ENCODE measurements at regions not wholly inside any gene's neighbourhood (a gene's known extent, or its start where the extent isn't known, plus 50 kb on each side); places are given as distances from the start of the nearest gene placed in this dataset.

GRCh38 chr18:60554967-60555366 is 182.4 kb upstream of the MC4R start:
- no peak for DNase-seq (ENCODE audit: low spot score)

- DNase-seq (ENCODE audit: low spot score), result no peak
Observed at GRCh38 chr18:60555625-60556024, 183.1 kb upstream of the MC4R start.

- no peak for DNase-seq (ENCODE audit: low spot score)
Observed at GRCh38 chr18:60556326-60556725, 183.8 kb upstream of the MC4R start.

DNA sequence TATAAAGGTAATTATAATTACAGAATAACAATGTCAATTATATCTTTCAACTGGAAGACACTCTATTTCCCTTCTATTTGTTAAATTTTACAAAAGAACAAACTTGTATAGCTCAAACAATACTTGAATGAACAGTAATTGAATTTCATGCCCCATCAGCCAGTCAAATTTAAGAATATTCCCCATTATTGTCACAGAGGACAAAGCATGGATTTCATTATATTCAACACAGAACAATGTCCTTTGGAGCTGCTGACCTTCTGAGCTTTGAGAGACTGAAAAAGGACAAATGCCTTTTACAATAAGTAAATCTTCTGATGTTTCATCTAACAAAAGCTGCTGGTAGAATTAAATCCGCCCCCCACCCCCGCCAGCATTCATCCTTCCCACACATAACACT is 187.5 kb upstream of the MC4R start:
- DNase-seq (ENCODE audit: low spot score), result peak; percentile 54

DNA sequence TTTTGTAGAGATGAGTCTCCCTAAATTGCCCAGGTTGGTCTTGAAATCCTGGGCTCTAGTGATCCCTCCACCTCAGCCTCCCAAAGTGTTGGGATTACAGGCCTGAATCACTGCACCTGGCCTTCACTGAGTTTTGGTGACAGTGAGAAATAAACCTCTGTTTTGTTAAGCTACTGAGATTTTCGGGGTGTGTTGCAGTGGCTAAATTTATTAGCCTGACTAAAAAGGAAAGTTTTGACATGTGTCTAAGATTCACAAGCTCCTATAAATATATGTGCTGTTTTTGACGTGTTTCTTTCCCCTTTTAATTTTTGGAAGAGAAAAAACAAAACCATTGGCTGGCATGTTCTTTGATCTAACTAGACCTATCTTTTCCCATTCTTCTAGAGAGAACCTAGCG is 190.5 kb upstream of the MC4R start:
- no peak for DNase-seq (ENCODE audit: low spot score)

DNA sequence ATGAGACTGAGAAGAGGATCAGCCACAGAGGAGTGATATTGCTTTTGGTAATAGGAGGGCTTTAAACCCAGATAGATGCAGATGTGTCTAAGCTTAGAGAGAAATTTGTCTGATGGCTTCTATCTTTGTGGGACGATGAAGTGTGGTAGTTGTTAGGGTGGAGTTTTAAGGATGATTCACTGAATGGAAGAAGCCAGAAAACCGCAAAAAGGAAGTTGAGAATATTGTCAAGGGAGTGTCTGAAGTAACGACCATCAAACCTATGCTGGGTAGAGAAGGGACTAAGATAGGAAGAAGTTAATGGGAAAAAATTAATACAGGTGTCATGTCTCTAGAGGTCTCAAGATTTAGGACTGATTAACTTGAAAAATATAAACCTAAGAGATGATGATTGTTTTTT is 195.6 kb upstream of the MC4R start:
- no peak for DNase-seq (ENCODE audit: low spot score)

- DNase-seq (ENCODE audit: low spot score), result no peak
Observed at GRCh38 chr18:60570172-60570571, 197.6 kb upstream of the MC4R start.

DNA sequence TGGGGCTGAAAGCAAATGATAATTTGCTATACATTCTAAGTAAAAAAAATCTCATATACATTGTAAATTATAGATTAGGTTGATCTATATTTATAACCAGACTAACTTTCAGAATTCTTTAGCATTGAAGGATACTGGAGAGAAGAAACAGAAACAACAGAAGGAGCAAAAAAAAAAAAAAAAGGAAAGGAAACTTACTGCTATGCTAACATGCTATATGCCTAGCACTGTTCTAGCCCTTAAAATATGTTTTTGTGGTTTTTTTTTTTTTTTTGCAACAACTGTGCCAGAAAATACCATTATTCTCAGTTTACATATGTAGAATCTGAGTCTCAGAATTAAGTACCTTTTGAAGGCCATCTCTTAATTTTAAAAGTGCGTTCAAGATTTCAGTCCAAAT is 204.9 kb upstream of the MC4R start:
- DNase-seq (ENCODE audit: low spot score), result no peak

GRCh38 chr18:60585670-60586069 is 213.1 kb upstream of the MC4R start:
- no peak for DNase-seq (ENCODE audit: low spot score)

- DNase-seq (ENCODE audit: low spot score), result no peak
Observed at GRCh38 chr18:60593249-60593648, 220.7 kb upstream of the MC4R start.

GRCh38 chr18:60596928-60597327 is 224.4 kb upstream of the MC4R start:
- no peak for DNase-seq (ENCODE audit: low spot score)

DNA sequence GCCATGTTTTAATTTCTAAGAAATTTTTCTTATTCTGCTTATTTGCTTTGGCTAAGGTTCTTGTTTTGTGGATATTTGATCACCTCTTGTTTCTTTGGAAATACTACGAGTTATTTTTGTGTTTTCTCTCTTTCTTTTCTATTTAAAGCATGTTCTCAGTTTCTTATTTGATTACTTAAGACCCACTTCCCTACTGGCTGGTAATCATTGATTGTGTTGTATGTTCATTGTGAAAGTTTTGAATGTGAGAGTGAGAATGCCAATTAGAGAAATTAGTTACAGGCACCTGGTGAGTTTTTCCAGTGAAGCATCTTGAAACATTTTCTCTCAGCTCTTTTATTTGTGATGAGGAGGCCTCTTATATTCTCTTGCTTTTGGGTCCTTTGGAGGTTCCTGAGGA is 226.7 kb upstream of the MC4R start:
- DNase-seq (ENCODE audit: low spot score), result no peak

DNA sequence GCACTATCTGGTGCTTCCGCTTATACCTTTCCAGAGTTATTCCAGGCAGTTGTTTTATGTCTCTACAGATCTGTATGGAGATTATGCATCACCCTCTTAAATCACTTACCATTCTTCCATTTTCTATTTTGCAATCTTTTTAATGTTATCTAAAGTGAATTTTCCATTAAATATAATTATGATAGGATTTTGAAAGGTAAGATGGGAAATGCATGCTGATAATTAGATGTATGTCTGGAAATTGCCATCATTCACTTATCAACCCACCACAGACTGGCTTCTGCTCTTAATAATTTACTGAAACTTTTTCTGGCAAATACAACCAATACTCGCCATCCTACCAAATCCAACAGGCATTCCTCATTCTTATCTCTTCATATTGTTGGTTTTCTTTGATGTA is 227.4 kb upstream of the MC4R start:
- no peak for DNase-seq (ENCODE audit: low spot score)

DNA sequence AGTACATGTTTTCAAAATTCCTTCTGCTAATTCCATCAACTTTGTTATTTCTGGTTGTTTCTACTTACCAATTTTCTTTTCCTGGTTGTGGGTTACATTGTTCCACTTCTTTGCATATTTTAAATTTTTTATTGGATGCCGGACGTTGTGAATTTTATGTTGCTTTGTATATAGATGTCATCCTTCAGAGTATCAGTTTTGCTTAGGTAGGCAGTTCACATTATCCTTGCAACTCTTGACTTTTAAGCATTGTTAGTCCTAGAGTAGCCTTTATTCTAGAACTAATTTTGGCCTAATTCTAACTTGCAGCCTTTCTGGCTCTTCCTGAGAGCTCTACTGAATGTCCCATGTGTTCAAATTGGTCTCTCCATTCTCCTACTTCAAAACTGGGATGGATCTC is 228.7 kb upstream of the MC4R start:
- no peak for DNase-seq (ENCODE audit: low spot score)

DNA sequence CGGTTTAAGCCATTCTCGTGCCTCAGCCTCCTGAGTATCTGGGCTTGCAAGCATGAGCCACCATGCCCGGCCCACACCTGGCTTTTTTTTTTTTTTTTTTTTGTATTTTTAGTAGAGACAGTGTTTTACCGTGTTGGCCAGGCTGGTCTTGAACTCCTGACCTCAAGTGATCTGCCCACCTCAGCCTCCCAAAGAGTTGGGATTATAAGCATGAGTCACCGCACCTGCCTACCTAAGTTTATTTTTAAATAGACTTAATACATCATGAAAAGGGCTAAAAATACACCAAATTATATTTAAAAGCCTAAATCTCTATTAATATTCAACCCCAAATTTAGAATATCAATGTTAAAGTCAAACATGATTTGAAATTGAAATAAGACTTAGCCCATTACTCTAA is 250.8 kb upstream of the MC4R start:
- DNase-seq (ENCODE audit: low spot score), result no peak

GRCh38 chr18:60624207-60624606 is 251.6 kb upstream of the MC4R start:
- DNase-seq (ENCODE audit: low spot score), result no peak

GRCh38 chr18:60639836-60640235 is 267.3 kb upstream of the MC4R start:
- no peak for DNase-seq (ENCODE audit: low spot score)

DNA sequence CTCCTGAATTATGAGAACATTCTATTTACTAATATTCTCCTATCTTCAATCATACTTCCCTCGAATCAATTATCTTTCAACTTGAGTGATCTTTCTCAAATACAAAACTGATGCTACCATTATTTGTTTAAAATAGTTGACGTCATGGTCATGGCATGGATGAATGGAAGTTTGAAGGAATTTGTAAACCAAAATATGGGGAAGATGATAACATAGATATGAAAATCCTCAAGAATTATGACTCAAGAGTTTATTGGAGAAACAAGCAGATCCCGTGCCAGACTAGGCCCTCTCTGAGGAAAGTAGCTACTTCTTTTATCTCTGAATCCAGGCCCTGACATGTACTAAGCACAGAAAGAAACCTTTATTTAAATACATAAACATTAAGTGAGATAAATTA is 270.4 kb upstream of the MC4R start:
- no peak for DNase-seq (ENCODE audit: low spot score)

DNA sequence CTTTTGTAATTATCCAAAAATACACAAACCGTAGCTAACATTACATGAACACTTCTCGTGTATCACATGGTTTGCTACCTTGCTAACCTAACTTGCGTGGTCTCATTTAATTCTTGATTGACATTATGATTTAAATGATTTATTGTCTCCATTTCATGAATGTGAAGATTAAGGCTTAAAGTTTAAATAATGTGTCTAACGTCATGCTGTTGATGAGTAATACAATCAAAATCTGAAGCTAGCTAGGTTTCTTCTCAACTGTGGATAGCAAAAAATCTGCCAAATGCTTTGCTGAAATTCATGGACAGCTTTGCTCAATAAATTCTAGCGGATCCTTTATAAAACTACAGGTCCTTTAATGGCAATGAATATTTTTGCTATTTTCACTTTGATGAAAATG is 274.1 kb upstream of the MC4R start:
- DNase-seq (ENCODE audit: low spot score), result no peak

DNA sequence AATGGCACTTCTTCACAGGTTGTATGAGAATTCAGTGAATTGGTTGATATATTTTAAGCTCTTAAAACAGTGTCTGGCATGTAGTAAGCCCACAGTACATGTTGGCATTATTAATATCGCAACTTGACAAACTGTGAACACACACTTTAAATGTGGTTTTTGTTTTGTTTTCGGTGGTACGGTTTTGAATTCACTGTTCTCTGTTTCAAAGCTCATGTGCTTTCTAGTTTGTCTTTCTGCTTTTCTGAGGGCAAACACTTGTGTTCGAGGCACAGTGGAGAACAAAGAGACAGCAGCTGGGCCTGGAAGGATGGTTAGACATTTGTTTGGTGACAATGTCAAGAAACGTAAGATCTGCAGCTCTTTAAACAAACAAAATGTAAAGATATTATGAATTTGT is 276.5 kb upstream of the MC4R start:
- peak; percentile 75 for DNase-seq (ENCODE audit: low spot score)

DNA sequence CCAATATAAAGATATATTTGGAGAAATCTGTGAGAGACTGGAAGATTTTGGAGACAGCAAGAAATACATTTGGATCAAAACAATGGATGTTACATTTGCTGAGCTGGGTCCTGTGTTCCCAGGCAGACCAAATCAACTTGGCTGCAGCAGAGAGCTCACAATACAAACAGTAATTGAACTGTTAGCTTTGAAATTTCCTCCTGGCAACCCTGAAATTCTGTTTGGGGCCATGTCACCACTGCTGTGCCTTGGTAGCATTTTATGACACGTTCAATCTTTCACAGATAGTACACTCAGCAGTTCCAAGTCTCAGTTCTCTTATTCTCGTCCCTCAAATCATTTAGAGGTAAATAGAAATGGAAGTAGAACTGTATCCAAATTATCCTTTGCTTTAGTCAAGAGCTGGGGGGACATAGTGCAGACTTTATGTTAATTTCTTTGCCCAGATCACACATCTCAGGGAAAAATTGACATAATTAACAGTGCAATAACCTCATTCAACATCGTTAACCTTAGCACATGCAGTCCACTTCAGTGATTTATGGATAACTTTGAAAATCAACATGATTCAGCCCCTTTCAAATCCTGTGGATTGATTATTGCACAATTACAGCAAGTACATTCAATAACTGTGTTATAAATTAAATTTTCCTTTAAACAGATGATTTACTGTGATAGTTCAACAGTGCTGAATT is 277.4 kb upstream of the MC4R start:
- peak; percentile 74 for DNase-seq (ENCODE audit: low spot score)

DNA sequence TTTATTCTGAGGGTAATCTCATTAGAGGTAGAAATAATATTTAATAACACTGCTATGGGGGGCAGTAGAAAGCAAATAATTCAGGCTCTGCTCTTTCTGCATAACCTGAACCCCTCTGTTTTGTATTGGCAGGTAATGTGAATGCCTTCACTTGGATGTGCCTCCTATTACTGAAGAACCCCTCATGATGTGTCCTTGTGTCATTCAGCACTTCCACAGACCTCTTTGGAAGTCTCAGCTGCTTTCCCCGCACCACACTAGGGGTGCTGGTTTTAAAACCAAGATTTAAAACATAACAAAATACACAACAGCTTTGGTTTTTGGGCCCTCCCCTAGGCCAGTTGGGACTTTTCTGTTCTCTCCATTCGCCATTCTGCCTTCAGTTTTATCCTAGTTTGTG is 281.7 kb upstream of the MC4R start:
- DNase-seq (ENCODE audit: low spot score), result no peak

DNA sequence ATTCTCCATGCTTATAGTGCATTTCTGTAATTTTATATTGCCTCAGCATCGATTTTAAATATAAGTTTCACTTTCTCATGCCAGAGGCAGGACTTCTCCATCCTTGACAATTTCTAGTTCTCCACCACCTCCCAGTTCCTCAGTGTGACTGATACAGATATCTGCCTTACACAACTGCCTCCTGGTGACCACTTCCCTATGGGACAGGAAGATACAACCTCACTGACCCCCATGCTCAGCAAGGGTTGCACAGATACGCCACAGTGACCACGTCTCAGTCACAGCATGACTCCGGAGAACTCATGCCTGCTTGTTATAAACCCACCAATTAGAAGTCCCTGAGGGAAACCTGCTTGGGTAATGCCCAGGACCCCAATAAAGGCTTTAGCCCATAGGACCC is 284.0 kb upstream of the MC4R start:
- DNase-seq (ENCODE audit: low spot score), result no peak

DNA sequence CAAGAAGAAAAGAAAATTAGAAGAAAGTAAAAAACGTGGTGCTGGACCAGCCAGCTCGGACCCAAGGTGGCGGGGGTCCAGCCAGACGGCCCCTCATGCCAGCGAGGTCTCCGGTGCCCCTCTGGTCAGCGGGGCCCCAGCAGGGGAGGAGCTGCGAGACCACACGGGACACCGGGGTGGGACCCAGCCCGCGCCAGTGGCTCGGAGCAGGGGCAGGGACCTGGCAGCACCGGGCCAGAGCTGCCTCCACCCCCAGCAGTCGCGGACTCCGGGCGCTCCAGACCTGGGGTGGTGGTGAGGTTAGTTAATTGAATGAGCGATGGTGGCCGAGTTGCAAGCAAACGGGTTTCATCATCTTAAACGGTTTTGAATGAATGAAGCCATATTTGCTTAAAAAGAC is 289.9 kb upstream of the MC4R start:
- DNase-seq (ENCODE audit: low spot score), result no peak

Data from pons (tissue), 1 donor.